H4 (cell line): ENCODE measurements at regions not wholly inside any gene's neighbourhood (a gene's known extent, or its start where the extent isn't known, plus 50 kb on each side); places are given as distances from the start of the nearest gene placed in this dataset.
"Not testable (repeated sequence)": the region's sequence is repeated elsewhere in the genome, so short reads cannot be mapped to it uniquely, and the experiment has no call there.

Source experiments
- DNase-seq: peaks from one replicate; pipeline ENCODE4 v3.0.0-alpha.2; 2015; ENCODE audit warnings: low spot score

DNA sequence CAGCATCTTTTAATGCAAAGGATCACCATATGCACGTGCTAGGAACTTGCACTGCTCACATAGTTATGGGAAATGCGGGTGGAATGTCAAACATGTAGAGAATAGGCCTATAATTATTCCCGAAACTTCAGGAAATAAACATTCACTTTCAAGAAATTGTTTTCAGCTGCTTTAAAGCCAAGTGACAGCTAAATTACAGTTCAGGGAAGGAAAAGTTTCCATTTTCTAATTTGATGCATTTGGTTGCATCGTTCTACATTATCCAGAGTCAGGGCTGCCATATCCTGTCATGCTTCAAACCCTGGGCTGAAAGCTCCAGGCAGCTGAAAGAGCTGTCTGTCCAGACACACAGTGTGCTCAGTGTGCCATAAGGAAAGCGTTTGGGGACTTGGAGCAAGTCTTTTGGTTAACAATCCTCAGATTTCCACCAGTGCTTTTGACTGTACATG is 518.1 kb downstream of the CSNK1G3 start:
- DNase-seq, result no peak

DNA sequence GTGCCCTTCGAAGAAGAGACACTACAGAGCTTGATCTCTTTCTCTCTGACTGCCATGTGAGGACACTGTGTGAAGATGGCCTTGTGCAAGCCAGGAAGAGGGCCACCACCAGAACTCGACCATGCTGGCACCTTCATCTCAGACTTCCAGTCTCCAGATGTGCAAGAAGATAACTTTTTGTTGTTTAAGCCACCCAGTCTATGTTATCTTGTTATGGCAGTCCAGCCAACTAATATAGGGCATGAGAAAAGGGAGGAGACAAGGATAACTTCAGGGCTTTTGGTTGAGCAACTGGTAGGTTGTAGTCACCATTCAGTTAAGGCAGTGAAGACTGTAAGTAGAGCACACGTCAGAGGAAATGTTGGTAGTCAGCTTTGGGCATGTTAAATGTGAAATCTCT is 515.5 kb downstream of the CSNK1G3 start:
- no peak for DNase-seq

DNA sequence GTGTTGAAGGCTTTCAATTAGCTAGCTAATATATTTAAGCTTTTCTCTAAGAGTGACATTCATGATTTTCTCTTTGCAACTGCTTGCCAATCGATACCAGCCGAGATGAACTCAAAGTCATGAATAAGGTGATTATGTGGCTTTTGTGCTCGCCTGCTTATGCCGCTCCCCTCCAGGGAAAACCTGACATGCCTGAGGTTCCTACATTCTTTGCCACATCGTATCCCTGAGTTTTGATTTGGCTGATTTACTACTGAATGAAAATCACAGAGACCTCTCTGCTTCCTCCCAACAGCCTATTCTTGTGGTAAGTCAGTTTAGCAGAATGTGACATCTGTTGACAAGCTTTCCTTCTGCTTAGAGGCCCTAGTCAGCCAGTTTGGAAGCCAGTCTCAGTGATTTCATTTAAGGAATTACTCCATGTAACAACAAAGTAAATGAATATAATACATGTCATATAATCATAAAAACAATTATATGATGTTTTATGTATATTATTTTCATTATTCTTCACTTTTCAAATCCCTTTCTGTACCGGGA is 513.4 kb downstream of the CSNK1G3 start:
- no peak for DNase-seq

DNA sequence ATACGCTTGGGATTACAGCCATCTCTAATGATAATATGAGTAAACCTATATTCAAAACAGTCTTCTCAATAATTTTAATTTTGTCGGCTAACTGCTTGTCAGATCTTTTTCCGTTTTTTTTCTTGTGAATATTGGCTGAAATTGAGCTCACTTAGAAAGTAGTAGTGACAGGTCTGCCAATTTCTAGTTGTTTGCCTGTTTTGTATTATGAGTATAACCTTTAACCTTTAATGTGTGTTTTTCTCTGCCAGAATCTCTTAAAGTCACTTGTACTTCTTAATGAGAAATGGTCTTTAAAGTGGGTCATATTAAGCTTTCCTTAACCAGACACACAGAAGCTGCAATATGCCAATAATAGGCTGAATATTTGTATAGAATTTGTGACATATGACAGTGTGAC is 511.0 kb downstream of the CSNK1G3 start:
- no peak for DNase-seq

DNA sequence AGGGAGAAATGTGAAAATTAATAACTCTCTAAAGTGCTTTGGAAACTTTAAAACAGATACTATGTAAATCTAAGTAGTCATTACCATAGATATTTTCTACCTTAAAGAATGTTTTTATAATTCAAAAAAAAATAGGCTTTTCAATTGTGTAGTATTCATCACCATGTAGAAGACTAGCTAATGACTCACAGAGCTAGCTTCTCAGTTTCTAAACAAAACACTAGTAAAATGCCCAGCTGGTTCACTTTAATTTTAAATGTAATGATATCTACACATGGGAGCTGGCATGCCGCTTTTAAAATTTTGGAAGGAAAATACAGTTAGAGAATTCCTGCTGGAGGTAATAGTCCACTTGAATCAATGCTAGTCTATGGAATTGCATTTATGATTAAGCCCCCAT is 509.8 kb downstream of the CSNK1G3 start:
- DNase-seq, result no peak

DNA sequence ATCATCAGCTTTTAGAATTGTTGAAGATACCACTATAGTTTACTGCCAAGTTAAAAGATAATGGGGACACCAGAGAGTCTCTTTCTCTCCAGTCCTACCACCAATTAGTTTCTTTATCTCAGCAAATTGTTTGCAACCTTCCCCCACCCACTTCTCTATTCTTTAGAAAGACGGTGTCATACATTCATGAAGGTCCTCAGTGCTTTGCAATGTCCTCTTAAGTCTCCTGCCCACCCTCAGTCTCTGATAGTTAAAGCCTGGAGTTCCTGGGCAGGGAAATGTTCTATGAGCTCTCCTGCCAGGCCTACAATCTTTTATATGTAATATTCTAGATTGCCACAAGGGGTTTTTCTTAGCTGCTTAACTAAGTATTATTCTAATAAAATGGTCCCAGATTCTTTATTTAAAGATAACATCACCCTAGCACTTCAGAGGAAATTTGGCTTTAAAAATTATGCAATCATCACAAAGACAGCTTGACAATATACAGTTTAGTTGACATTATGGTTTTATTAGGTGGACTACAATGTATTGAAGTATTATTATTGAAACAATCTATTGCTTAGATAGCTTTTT is 509.2 kb downstream of the CSNK1G3 start:
- DNase-seq, result no peak

DNA sequence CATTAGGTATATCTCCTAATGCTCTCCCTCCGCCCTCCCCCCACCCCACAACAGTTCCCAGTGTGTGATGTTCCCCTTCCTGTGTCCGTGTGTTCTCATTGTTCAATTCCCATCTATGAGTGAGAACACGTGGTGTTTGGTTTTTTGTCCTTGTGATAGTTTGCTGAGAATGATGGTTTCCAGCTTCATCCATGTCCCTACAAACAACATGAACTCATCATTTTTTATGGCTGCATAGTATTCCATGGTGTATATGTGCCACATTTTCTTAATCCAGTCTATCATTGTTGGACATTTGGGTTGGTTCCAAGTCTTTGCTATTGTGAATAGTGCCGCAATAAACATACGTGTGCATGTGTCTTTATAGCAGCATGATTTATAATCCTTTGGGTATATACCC is 505.3 kb downstream of the CSNK1G3 start:
- DNase-seq, result not testable (repeated sequence)

DNA sequence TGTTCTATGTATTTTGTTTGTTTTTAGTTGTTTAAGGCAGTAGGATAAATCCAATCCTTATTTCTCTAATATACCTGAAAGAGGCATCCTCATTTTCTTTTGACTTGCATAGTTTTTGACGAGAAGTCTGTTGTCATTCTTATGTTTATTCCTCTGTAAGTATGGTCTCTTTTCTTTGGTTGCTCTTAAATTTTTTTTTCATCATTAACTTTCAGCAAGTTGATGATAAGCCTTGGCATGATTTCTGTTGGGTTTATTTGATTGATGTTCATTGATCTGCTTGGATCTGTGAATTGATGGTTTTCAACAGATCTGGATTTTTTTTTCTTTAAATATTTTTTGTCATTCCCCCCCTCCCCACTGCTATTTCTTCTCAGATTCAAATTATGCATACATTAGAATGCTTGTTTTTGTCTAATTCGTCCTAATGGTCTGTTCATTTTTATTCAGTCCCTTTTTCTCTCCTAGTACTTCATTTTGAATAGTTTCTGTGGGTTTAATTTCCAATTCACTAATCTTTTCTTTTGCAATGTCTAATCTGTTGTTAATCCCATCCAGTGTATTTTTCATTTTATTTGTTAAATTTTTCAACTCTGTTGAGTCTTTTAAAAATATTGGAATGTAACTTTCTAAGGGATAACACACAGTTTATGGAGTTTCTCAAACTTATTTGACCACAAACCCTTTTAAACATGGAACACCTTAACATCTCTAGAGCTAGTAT is 495.9 kb downstream of the CSNK1G3 start:
- peak; percentile 57 for DNase-seq

DNA sequence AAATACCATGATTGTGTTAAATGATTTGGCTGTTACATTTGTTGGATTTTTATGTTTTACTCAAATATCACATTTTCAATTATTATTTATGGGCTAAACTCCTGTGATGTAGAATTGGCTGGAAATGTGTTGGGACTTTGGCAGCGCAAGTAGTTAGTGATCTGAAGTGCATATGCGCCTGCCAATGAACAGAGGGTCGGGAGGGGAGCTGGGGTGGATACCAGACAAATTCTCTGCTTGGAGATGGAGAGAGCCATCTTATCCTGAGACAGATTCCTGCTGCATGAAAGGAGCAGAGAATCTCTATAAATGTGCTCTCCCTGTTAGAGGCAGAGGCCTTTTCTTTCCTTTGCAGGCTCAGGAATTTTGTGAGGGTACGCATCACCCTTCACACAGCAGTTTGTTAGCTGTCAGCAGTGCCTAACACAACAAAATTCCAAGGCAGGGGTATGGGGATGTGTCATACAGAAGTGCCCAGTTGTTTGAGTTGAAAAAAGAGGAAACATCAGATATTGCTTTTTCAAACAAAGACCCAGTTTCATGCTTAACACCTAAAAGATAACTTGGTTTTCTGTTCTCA is 489.1 kb downstream of the CSNK1G3 start:
- DNase-seq, result no peak

DNA sequence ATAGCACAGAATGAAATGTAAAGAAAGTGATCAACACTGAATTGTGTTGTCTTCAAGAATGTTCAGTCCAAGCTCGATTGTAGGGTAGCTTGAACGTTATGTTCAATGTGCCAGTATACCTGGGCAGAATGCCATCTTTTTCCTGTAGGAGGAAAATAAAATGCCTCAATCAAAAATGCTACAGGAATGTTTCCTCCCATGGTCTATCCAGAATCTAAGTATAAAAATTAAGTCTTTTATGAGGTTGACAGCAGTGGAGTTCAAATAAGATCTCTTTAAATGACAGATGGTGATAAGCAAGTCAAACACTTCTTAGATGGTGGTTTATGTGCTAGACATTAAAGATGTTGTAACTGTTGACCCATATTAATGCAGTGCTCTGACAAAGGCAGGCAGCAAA is 488.6 kb downstream of the CSNK1G3 start:
- DNase-seq, result no peak

DNA sequence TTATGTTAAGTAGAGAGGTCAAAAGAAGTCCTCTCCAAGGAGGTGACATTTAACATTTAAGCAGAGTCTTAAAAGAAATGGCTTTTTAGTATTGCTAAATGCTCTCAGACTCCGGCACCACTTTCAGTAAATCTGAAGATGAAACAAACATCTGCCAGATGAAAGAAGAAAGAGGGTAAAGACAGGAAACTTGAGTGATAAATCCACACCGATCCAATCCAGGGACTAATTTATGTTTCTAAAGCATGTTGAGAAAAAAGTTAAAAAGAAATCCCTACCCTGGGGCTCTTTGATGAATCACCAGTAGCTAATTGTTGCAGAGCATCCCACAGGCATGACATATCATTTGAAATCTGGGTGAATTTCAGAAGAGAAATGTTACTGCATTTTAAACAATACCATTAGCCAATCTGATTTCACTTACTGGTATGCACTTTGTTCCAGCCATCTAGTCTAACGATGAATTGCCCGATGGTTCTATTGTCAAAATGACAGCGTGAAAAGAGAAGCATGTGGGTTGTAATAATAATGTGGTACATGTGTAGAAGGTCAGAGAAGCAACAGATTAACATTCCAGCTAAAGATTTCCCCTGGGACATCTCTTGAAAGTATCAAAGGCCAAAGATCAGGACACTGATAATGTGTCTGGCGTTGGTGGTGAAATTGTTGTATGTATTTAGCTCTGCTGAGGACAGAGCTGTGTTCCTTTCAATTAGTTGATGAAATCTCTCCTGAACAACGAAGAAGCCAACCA is 485.7 kb downstream of the CSNK1G3 start:
- DNase-seq, result peak; percentile 18

DNA sequence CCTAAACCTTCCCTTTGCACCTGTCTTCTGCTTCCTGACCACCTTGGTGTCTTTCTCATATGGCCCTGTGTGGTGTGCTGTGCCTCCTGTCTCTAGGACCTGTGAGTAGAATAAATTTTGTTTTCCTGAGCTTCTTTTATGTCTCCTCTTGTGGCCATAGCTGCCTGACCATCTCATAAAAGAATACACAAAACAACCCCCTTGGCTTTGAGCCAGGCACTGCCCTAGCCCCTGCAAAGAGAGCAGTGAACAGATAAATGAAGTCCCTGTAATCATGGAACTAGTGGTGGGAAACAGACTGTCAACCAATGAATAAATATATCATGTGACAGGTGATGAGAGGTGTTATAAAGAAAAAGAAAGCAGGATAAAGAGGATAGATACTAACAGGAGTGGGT is 485.1 kb downstream of the CSNK1G3 start:
- DNase-seq, result no peak

DNA sequence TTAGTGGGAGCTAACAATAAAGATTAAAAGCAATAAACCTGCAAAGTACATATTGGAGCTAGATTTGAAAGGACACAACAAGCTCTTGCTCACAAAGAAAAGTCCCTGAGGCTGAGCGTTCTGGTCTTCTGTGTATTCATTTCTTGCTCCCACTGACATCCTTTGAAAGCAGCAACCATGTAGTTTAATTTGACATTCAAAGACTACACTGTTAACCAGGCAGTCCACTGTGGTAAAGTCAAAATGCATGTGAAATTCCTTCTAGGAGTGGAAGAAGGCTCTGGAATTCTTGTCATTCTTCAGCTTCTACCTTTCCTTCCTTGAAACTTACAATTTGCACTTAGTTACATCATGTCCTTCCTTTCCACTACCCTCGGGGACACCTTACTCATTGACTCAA is 480.7 kb downstream of the CSNK1G3 start:
- DNase-seq, result no peak

DNA sequence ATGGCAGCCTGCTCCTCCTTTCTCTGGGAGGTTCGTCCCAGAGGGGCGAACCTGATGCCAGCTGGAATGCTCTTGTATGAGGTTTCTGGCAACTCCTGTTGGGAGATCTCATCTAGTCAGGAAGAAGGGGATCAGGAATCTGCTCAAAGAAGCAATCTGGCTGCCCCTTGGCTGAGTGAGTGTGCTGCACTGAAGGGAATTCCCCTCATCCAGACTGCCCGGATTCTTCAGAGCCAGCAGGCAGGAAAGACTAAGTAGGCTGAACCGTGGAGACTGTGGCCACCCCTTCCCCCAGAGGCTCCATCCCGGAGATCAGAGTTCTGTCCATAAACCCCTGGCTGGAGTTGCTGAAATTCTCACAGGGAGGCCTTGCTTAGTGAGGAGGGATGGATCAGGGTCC is 476.0 kb downstream of the CSNK1G3 start:
- no peak for DNase-seq

DNA sequence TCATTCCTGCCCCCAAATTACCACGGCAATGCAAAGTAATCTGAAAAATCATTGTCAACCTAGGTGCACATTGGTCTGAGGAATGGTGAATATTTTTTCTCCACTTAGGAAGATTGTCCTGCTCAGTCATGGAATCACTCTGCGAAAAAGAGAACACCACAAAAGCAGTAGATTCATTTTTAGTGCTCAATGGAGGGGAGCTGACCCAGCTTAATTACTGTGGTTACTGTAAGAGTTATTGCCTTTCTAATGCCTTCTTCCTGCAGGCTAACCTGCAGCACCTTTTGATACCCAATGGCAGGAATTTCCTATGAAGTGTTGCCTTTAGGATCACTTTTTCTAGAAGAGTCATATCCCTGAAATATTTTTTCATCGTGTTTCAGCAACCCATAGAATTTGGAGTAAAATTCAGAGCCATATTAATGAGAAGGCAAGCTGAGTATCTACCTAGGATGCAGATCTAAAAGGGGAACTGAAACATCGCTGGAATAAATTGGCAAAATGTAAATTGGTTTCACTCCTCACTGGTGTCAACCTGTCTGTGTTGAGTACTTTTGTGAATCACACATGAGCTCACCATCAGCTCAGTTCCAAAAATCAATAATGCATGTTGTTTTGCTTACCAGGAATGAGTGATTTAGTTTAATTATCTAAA is 464.5 kb downstream of the CSNK1G3 start:
- no peak for DNase-seq

DNA sequence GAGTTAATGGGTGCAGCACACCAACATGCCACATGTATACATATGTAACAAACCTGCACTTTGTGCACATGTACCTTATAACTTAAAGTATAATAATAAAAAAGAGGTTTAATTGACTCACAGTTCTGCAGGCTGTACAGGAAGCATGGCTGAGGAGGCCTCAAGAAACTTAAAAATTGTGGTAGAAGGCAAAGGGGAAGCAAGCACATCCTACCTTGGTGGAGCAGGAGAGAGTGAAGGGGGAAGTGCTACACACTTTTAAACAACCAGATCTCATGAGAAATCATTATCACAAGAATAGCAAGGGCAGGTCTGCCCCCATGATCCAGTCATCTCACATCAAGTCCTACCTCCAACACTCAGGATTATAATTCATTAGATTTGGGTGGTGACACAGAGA is 463.5 kb downstream of the CSNK1G3 start:
- not testable (repeated sequence) for DNase-seq

DNA sequence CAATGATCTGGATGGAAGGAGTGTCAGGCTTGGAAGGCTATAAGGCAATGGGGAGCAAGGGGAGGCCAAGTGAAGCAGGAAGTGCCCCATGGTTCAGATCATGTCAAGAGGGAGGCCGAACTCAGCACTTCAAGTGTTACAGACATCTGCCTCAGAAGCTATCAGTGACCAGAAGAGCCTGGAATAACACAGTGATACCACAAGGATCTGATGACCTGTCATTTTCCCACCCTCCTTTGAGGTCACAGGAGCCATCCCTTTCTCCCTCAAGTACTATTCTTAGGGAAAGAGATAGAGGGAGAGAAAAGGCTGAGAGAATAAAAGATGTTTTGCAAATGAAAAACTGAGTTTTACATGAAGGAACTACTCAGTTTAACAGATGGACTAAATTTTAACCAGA is 454.8 kb downstream of the CSNK1G3 start:
- no peak for DNase-seq

DNA sequence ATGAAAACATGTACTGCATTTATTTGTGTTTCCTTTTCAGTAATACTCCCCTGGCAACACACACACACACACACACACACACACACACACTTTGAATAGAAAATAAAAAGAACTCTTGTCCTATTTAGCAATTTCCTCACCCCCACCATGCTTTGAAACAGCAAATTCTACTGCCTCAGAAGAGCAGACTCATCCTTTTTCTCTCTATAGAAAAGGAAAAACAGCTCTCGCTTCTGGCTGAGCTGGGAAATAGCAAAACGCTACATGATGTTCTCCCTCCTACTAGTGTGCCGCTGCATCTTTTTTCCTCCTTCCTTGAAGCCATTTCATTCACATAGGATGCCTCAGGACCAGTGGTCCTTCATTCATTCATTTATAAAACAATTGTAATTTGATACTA is 453.6 kb downstream of the CSNK1G3 start:
- no peak for DNase-seq

DNA sequence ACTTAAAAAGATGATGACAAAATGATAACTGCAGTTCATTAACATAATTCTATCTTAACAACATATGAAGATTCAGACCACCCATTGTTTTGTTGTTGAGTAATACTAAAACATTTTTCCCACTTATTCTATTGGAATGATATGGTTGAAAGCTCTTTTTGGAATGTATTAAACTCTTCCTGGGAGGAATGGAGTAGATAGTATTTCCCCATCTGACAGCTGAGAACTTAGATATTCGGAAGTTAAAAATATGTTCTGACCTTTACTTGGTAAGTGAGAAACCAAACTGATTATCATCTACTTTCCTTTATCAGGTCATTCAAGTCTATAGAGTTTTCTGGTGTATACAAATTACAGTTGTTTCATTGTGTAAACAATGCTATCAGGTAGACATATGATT is 452.9 kb downstream of the CSNK1G3 start:
- DNase-seq, result no peak

DNA sequence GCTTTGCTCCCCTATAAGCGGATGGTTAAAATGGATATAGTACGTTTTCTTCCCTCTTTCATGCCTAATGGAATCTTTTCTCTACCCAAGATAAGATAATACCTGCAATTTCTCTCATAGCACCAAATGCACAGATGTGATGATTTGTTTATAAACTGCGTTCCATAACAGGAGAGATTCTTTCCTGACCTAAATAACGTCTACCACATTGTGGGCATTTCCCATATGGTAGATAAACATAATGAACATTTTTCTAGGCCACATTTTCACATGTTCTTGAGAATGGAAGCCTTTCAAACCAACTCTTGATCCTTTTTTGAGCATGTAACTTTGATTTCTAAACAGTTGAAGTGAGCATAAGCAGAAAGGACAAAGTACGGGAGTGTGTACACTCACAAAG is 448.5 kb downstream of the CSNK1G3 start:
- DNase-seq, result no peak

DNA sequence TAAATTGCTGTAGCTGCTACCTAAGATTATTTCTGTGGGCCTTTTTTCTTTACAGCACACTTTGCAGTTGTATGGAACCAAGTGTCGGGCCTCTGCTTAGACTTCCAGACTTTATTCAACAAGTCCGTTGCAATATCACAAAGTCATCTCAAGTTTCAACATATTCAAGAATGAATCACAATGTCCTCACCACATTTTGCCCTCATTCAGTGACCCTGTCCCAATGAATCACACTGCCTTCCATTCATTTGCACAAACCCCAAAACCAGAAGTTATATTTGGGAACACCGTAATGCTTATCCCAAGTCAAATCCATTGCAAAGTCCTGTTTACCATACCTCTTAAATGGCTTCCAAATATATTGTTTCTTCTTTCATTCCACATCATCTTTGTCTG is 439.6 kb downstream of the CSNK1G3 start:
- peak; percentile 98 for DNase-seq
